ENCODE measurements at regions not wholly inside any gene's neighbourhood (a gene's known extent, or its start where the extent isn't known, plus 50 kb on each side); places are given as distances from the start of the nearest gene placed in this dataset.

- TF ChIP-seq CTCF (IDR thresholded peaks at IDR 0.05; ENCODE audit: insufficient read depth, low read length, poor library complexity, severe bottlenecking), result no peak
- Histone ChIP-seq H3K27me3 (ENCODE audit: control insufficient read depth, insufficient read depth, low read length) (peaks cover 2% of the 10 kb centered on the region), H3K36me3 (ENCODE audit: control insufficient read depth, insufficient read depth, low read length) (no peaks in the 10 kb centered on the region), H3K4me3 (ENCODE audit: low read depth, low read length) (no peak overlapping the region)
- no peak for DNase-seq (ENCODE audit: low read depth)
These were observed 109.2 kb upstream of the COPS8 start for GRCh38 chr2:236976266-236977062.

- Histone ChIP-seq H3K27me3 (ENCODE audit: control insufficient read depth, insufficient read depth, low read length) (peaks cover 2% of the 10 kb centered on the region), H3K36me3 (ENCODE audit: control insufficient read depth, insufficient read depth, low read length) (no peaks in the 10 kb centered on the region), H3K4me3 (ENCODE audit: low read depth, low read length) (no peak overlapping the region)
- DNase-seq (ENCODE audit: low read depth), result no peak
- TF ChIP-seq CTCF (IDR thresholded peaks at IDR 0.05; ENCODE audit: insufficient read depth, low read length, poor library complexity, severe bottlenecking), result no peak
These were observed 108.4 kb upstream of the COPS8 start for GRCh38 chr2:236977063-236977851.

GRCh38 chr2:236977852-236978398 is 107.8 kb upstream of the COPS8 start:
- H3K36me3 ChIP-seq (ENCODE audit: control insufficient read depth, insufficient read depth, low read length), result no peaks in the 10 kb centered on the region
- H3K27me3 ChIP-seq (ENCODE audit: control insufficient read depth, insufficient read depth, low read length), result peaks cover 2% of the 10 kb centered on the region
- H3K4me3 ChIP-seq (ENCODE audit: low read depth, low read length), result no peak overlapping the region
- DNase-seq (ENCODE audit: low read depth), result no peak
- no peak for TF ChIP-seq CTCF (IDR thresholded peaks at IDR 0.05; ENCODE audit: insufficient read depth, low read length, poor library complexity, severe bottlenecking)

GRCh38 chr2:236979664-236980063 is 106.0 kb upstream of the COPS8 start:
- Histone ChIP-seq H3K27me3 (ENCODE audit: control insufficient read depth, insufficient read depth, low read length) (peaks cover 2% of the 10 kb centered on the region), H3K36me3 (ENCODE audit: control insufficient read depth, insufficient read depth, low read length) (no peaks in the 10 kb centered on the region), H3K4me3 (ENCODE audit: low read depth, low read length) (no peak overlapping the region)
- no peak for TF ChIP-seq CTCF (IDR thresholded peaks at IDR 0.05; ENCODE audit: insufficient read depth, low read length, poor library complexity, severe bottlenecking)
- DNase-seq (ENCODE audit: low read depth), result no peak

GRCh38 chr2:236980961-236981360 is 104.7 kb upstream of the COPS8 start:
- no peaks in the 10 kb centered on the region for H3K36me3 ChIP-seq (ENCODE audit: control insufficient read depth, insufficient read depth, low read length)
- DNase-seq (ENCODE audit: low read depth), result no peak
- H3K4me3 ChIP-seq (ENCODE audit: low read depth, low read length), result no peak overlapping the region
- no peak for TF ChIP-seq CTCF (IDR thresholded peaks at IDR 0.05; ENCODE audit: insufficient read depth, low read length, poor library complexity, severe bottlenecking)
- peaks cover 2% of the 10 kb centered on the region for H3K27me3 ChIP-seq (ENCODE audit: control insufficient read depth, insufficient read depth, low read length)
